ENCODE measurements at regions not wholly inside any gene's neighbourhood (a gene's known extent, or its start where the extent isn't known, plus 50 kb on each side); places are given as distances from the start of the nearest gene placed in this dataset.

DNA sequence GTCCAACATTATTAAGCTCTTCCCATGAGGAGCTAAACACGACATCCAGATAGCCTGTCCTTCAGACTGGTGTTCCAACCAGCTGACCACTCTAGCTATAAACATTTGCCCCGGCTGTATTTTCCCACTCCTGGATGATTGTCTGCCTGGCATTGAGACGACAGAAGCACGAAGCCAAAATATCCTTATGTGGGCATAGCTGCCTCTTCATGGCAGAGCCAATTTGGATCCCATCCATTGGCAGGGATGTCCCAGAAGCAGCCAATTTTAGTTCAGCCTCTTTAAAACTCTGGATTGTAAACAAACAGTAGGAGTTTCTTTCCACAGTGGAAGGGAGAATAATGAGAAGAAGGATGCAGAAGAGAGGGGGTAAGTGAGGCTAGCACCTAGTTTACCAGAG, 507.6 kb downstream of the CETN3 start:
- H3K27me3 ChIP-seq (replicated peaks; ENCODE audit: control insufficient read depth, insufficient read depth, low read length, poor library complexity, severe bottlenecking) = no peaks in the 10 kb centered on the region
- DNase-seq = no peak
- no peaks in the 10 kb centered on the region for H3K9me3 ChIP-seq (ENCODE audit: control insufficient read depth, low read length)
- H3K4me1 ChIP-seq (ENCODE audit: control insufficient read depth, insufficient read depth, low read length, poor library complexity, severe bottlenecking) = no peaks in the 10 kb centered on the region
- H3K27ac ChIP-seq (ENCODE audit: insufficient read depth, low read length, poor library complexity, severe bottlenecking) = no peak overlapping the region
- H3K36me3 ChIP-seq (ENCODE audit: control insufficient read depth, insufficient read depth, low read length) = no peaks in the 10 kb centered on the region
- H3K4me3 ChIP-seq (ENCODE audit: insufficient read depth, low read depth, low read length, poor library complexity, severe bottlenecking) = no peak overlapping the region

- no peaks in the 10 kb centered on the region for H3K9me3 ChIP-seq (ENCODE audit: control insufficient read depth, low read length)
- H3K27me3 ChIP-seq (replicated peaks; ENCODE audit: control insufficient read depth, insufficient read depth, low read length, poor library complexity, severe bottlenecking) = no peaks in the 10 kb centered on the region
- H3K36me3 ChIP-seq (ENCODE audit: control insufficient read depth, insufficient read depth, low read length) = no peaks in the 10 kb centered on the region
- no peak for DNase-seq
- no peak overlapping the region for H3K27ac ChIP-seq (ENCODE audit: insufficient read depth, low read length, poor library complexity, severe bottlenecking)
- no peak overlapping the region for H3K4me3 ChIP-seq (ENCODE audit: insufficient read depth, low read depth, low read length, poor library complexity, severe bottlenecking)
- H3K4me1 ChIP-seq (ENCODE audit: control insufficient read depth, insufficient read depth, low read length, poor library complexity, severe bottlenecking) = no peaks in the 10 kb centered on the region
Observed at GRCh38 chr5:89901346-89901745, 508.2 kb downstream of the CETN3 start.

DNA sequence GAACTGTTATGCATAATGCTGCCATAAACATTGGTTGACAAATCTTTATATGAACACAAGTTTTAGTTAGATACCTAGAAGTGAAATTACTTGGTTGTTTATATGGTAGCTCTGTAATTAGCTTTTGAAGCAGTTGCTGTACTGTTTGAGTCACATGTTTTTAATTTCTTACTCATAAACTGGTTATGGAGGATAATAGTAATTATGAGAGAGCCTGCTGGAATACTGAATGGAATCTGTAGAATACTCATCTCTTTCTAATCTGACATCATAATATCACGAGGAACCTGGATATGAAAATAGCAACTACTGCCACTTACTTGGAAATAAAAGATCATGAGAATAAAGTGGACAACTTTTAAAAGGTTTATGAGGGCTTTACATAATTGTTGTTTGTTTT, 509.2 kb downstream of the CETN3 start:
- no peak overlapping the region for H3K4me3 ChIP-seq (ENCODE audit: insufficient read depth, low read depth, low read length, poor library complexity, severe bottlenecking)
- no peaks in the 10 kb centered on the region for H3K9me3 ChIP-seq (ENCODE audit: control insufficient read depth, low read length)
- H3K4me1 ChIP-seq (ENCODE audit: control insufficient read depth, insufficient read depth, low read length, poor library complexity, severe bottlenecking) = no peaks in the 10 kb centered on the region
- no peak for DNase-seq
- no peaks in the 10 kb centered on the region for H3K27me3 ChIP-seq (replicated peaks; ENCODE audit: control insufficient read depth, insufficient read depth, low read length, poor library complexity, severe bottlenecking)
- H3K27ac ChIP-seq (ENCODE audit: insufficient read depth, low read length, poor library complexity, severe bottlenecking) = no peak overlapping the region
- no peaks in the 10 kb centered on the region for H3K36me3 ChIP-seq (ENCODE audit: control insufficient read depth, insufficient read depth, low read length)

DNA sequence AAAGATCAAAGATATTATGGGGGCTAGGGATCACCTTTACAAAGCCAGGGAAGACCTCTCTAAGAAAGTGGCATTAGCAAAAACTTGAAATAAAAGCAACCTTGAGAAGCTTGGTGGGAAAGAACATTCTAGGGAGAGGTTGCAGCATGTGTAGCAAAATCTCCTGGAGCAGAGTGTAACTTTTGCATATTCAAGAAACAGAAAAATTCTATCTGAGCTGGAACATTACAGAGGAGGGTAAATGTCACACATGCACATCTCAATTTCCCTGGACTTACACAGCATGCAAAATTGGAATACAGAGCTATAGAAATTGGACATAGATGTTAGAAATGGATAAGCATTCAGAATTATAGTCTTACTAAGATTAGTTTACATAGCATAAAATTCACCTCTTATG, 510.0 kb downstream of the CETN3 start:
- H3K27me3 ChIP-seq (replicated peaks; ENCODE audit: control insufficient read depth, insufficient read depth, low read length, poor library complexity, severe bottlenecking) = no peaks in the 10 kb centered on the region
- H3K27ac ChIP-seq (ENCODE audit: insufficient read depth, low read length, poor library complexity, severe bottlenecking) = no peak overlapping the region
- no peak overlapping the region for H3K4me3 ChIP-seq (ENCODE audit: insufficient read depth, low read depth, low read length, poor library complexity, severe bottlenecking)
- no peaks in the 10 kb centered on the region for H3K9me3 ChIP-seq (ENCODE audit: control insufficient read depth, low read length)
- H3K4me1 ChIP-seq (ENCODE audit: control insufficient read depth, insufficient read depth, low read length, poor library complexity, severe bottlenecking) = no peaks in the 10 kb centered on the region
- no peak for DNase-seq
- no peaks in the 10 kb centered on the region for H3K36me3 ChIP-seq (ENCODE audit: control insufficient read depth, insufficient read depth, low read length)

- H3K9me3 ChIP-seq (ENCODE audit: control insufficient read depth, low read length) = no peaks in the 10 kb centered on the region
- no peak overlapping the region for H3K4me3 ChIP-seq (ENCODE audit: insufficient read depth, low read depth, low read length, poor library complexity, severe bottlenecking)
- H3K27me3 ChIP-seq (replicated peaks; ENCODE audit: control insufficient read depth, insufficient read depth, low read length, poor library complexity, severe bottlenecking) = no peaks in the 10 kb centered on the region
- H3K4me1 ChIP-seq (ENCODE audit: control insufficient read depth, insufficient read depth, low read length, poor library complexity, severe bottlenecking) = no peaks in the 10 kb centered on the region
- no peaks in the 10 kb centered on the region for H3K36me3 ChIP-seq (ENCODE audit: control insufficient read depth, insufficient read depth, low read length)
- no peak for DNase-seq
- no peak overlapping the region for H3K27ac ChIP-seq (ENCODE audit: insufficient read depth, low read length, poor library complexity, severe bottlenecking)
Observed at GRCh38 chr5:89893546-89893945, 516.0 kb downstream of the CETN3 start.

- Histone ChIP-seq H3K9me3 (ENCODE audit: control insufficient read depth, low read length) (no peaks in the 10 kb centered on the region), H3K36me3 (ENCODE audit: control insufficient read depth, insufficient read depth, low read length) (no peaks in the 10 kb centered on the region), H3K4me1 (ENCODE audit: control insufficient read depth, insufficient read depth, low read length, poor library complexity, severe bottlenecking) (no peaks in the 10 kb centered on the region), H3K27me3 (replicated peaks; ENCODE audit: control insufficient read depth, insufficient read depth, low read length, poor library complexity, severe bottlenecking) (no peaks in the 10 kb centered on the region), H3K4me3 (ENCODE audit: insufficient read depth, low read depth, low read length, poor library complexity, severe bottlenecking) (no peak overlapping the region), H3K27ac (ENCODE audit: insufficient read depth, low read length, poor library complexity, severe bottlenecking) (no peak overlapping the region)
- DNase-seq = no peak
Observed at GRCh38 chr5:89885670-89886069, 523.9 kb downstream of the CETN3 start.

DNA sequence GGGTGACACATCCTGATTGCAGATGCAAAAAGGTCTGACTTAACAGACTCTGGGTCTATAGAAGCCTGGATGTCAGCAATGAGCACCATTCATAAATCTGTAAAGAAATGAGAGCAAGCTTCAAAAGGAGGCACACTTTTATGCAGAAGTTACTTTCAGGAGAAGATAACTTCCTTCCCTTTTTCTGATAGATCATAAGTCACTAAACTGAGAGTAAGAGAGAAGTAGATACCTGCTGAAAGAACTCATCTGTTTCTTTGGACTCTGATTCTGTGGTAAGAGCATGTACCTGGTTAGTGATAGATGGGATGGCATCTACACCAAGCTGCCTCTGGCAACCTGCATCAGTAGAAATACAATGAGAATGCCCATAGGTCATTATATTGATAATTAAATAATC, 525.6 kb downstream of the CETN3 start:
- no peaks in the 10 kb centered on the region for H3K4me1 ChIP-seq (ENCODE audit: control insufficient read depth, insufficient read depth, low read length, poor library complexity, severe bottlenecking)
- no peaks in the 10 kb centered on the region for H3K27me3 ChIP-seq (replicated peaks; ENCODE audit: control insufficient read depth, insufficient read depth, low read length, poor library complexity, severe bottlenecking)
- no peak overlapping the region for H3K4me3 ChIP-seq (ENCODE audit: insufficient read depth, low read depth, low read length, poor library complexity, severe bottlenecking)
- H3K36me3 ChIP-seq (ENCODE audit: control insufficient read depth, insufficient read depth, low read length) = no peaks in the 10 kb centered on the region
- H3K27ac ChIP-seq (ENCODE audit: insufficient read depth, low read length, poor library complexity, severe bottlenecking) = no peak overlapping the region
- DNase-seq = no peak
- H3K9me3 ChIP-seq (ENCODE audit: control insufficient read depth, low read length) = no peaks in the 10 kb centered on the region

DNA sequence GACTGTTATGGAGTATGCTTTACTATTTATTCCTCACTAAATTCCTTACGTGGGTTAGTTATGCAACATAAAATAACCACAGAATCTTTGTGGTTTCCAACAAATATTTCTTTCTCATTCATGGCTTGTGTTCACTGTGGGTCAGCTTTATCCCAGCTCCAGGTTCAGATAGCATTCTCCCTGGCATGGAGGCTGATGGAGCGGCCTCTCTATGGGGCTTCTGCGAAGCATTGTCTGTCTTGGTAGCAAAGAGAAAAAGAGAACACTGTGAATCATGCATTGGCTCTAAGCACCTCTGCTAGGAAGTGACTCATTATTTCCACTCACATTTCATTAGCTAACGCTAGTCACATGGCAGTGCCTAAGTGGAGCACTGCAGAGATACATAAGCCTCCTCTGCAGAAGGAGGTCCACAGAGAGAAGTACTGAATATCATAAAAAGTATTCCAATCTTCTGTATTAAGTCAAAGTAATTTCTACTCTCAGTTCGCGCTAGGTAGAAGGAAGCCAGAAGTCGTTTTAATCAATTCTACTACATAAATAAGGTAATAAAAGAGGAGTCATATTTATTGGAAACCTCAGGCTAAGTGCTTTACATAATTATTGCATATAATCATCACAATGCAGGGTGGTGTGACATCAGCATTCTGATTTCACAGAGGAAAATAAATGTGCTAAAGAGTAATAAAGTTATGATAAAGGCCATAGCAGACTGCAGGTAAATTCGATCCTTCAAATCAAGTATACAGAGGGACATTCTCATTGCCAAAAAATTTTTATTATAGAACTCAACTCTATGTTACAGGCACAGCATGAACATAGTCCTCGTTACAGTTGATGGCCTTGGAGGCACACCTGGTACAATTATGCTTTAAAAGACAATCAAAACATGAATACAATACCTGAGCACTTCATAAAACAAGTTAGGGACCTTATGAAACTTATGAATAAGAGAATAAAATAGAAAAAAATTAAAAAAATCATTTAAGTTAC, 531.1 kb downstream of the CETN3 start:
- no peak for DNase-seq

GRCh38 chr5:89871906-89872305, 537.6 kb downstream of the CETN3 start:
- Histone ChIP-seq H3K4me3 (ENCODE audit: insufficient read depth, low read depth, low read length, poor library complexity, severe bottlenecking) (no peak overlapping the region), H3K27ac (ENCODE audit: insufficient read depth, low read length, poor library complexity, severe bottlenecking) (no peak overlapping the region), H3K4me1 (ENCODE audit: control insufficient read depth, insufficient read depth, low read length, poor library complexity, severe bottlenecking) (no peaks in the 10 kb centered on the region), H3K27me3 (replicated peaks; ENCODE audit: control insufficient read depth, insufficient read depth, low read length, poor library complexity, severe bottlenecking) (no peaks in the 10 kb centered on the region), H3K36me3 (ENCODE audit: control insufficient read depth, insufficient read depth, low read length) (no peaks in the 10 kb centered on the region), H3K9me3 (ENCODE audit: control insufficient read depth, low read length) (no peaks in the 10 kb centered on the region)
- no peak for DNase-seq

More for the DNA sequence above, 531.1 kb downstream of the CETN3 start:
- Histone ChIP-seq H3K27me3 (replicated peaks; ENCODE audit: control insufficient read depth, insufficient read depth, low read length, poor library complexity, severe bottlenecking) (no peaks in the 10 kb centered on the region), H3K4me1 (ENCODE audit: control insufficient read depth, insufficient read depth, low read length, poor library complexity, severe bottlenecking) (no peaks in the 10 kb centered on the region), H3K4me3 (ENCODE audit: insufficient read depth, low read depth, low read length, poor library complexity, severe bottlenecking) (no peak overlapping the region), H3K9me3 (ENCODE audit: control insufficient read depth, low read length) (no peaks in the 10 kb centered on the region), H3K36me3 (ENCODE audit: control insufficient read depth, insufficient read depth, low read length) (no peaks in the 10 kb centered on the region), H3K27ac (ENCODE audit: insufficient read depth, low read length, poor library complexity, severe bottlenecking) (no peak overlapping the region)

GRCh38 chr5:89869346-89869745, 540.2 kb downstream of the CETN3 start:
- Histone ChIP-seq H3K27me3 (replicated peaks; ENCODE audit: control insufficient read depth, insufficient read depth, low read length, poor library complexity, severe bottlenecking) (no peaks in the 10 kb centered on the region), H3K4me1 (ENCODE audit: control insufficient read depth, insufficient read depth, low read length, poor library complexity, severe bottlenecking) (no peaks in the 10 kb centered on the region), H3K4me3 (ENCODE audit: insufficient read depth, low read depth, low read length, poor library complexity, severe bottlenecking) (no peak overlapping the region), H3K27ac (ENCODE audit: insufficient read depth, low read length, poor library complexity, severe bottlenecking) (no peak overlapping the region), H3K36me3 (ENCODE audit: control insufficient read depth, insufficient read depth, low read length) (no peaks in the 10 kb centered on the region), H3K9me3 (ENCODE audit: control insufficient read depth, low read length) (no peaks in the 10 kb centered on the region)
- DNase-seq = no peak

All from effector memory CD4-positive, alpha-beta T cell (primary cell).